Skeletal muscle satellite cell (primary cell): ENCODE measurements at regions not wholly inside any gene's neighbourhood (a gene's known extent, or its start where the extent isn't known, plus 50 kb on each side); places are given as distances from the start of the nearest gene placed in this dataset.

ENCODE experiments used
- H3K27me3 ChIP-seq: 2 replicates; pipeline ENCODE4 v1.7.0; 2013; ENCODE audit warnings: low read length; ENCODE audit not compliant: control insufficient read depth, insufficient read depth
- H3K36me3 ChIP-seq: 2 replicates; pipeline ENCODE4 v1.7.0; 2013; ENCODE audit warnings: mild to moderate bottlenecking, control low read depth, low read length; ENCODE audit not compliant: insufficient read depth
- H3K4me1 ChIP-seq: 2 replicates; pipeline ENCODE4 v1.7.0; 2013; ENCODE audit warnings: low read length; ENCODE audit not compliant: control insufficient read depth, insufficient read depth
- H3K4me2 ChIP-seq: 2 replicates; pipeline ENCODE4 v1.7.0; 2013; ENCODE audit warnings: mild to moderate bottlenecking, low read length
- H3K4me3 ChIP-seq: 2 replicates; pipeline ENCODE4 v1.7.0; 2013; ENCODE audit warnings: low read length
- H3K9ac ChIP-seq: 2 replicates; pipeline ENCODE4 v1.7.0; 2013; ENCODE audit warnings: mild to moderate bottlenecking, low read depth, low read length, moderate library complexity
- H3K9me3 ChIP-seq: replicated peaks from 2 replicates; pipeline ENCODE4 v1.7.0; 2013; ENCODE audit warnings: mild to moderate bottlenecking, control low read depth, low read length

DNA sequence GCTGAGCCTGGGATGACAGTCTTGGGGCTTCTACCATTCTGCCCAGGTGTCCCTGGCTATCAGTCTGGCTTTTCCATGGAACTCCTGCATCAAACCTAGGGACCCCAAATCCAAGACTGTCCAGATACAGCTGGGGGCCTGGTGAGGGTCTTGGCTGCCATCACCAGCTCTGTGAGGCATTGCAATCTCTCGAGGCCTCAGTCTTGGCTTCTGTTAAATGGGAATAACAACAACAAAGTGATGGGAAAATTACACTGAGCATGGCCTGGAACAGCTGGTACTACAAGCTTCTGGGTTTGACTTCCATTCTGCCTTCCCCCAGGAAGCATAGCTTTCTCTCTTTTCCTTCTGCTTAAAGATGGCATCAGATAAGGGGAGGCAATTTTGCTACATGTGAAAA, 50.0 kb upstream of the LCTL start:
- Histone ChIP-seq H3K9me3 (no peaks in the 10 kb centered on the region), H3K4me1 (peaks cover 14% of the 10 kb centered on the region), H3K27me3 (peaks cover 9% of the 10 kb centered on the region), H3K36me3 (no peaks in the 10 kb centered on the region), H3K4me3 (no peak overlapping the region), H3K9ac (no peak overlapping the region), H3K4me2 (no peak overlapping the region)

DNA sequence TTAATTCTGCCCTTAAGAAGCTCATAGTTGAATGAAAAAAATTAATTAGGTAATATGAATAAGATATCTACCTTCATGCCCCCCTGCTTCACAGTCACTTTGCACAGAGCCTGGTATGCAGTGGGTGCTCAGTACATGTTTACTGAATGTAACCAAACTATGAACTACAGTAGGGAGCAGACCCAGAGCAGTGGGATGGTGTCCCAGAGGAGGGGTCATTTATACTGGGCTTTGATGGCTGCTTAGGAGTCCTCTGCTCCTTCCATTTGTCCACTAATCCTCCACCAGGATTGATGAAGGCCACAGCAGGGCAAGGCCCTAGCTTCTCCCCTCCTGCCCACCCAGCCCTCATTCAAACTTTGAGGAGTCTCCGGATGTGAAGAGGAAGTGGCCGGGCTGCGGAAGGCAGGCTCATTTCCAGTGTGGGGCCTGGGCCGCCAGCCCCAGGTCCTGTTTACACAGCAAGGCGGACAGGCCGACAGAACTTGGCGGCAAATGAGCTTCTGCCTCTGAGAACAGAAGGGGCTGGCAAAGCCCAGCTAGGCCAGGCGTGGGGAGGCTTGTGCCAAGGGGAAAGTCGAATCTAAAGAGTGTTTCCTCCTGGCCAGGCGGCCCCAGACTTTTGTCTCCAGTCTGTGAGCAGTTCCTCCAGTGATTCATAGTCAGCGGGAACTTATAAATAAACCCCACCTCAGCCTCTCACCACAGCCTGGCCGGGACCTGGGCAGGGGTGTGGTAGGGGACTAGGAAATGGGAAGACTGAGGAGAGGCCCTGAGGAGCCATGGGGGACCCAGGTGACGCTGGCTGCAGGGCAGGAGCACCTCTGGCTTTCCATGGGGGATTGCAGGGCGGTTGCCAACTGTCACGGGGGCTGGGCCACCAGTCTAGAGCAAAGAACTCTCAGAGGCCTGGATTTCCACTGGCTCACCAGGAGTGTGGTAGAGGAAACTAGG, 51.6 kb upstream of the LCTL start:
- Histone ChIP-seq H3K27me3 (peaks cover 6% of the 10 kb centered on the region), H3K9me3 (no peaks in the 10 kb centered on the region), H3K4me1 (peaks cover 23% of the 10 kb centered on the region), H3K4me3 (no peak overlapping the region), H3K36me3 (no peaks in the 10 kb centered on the region), H3K4me2 (no peak overlapping the region), H3K9ac (peak overlapping the region; percentile 64)

DNA sequence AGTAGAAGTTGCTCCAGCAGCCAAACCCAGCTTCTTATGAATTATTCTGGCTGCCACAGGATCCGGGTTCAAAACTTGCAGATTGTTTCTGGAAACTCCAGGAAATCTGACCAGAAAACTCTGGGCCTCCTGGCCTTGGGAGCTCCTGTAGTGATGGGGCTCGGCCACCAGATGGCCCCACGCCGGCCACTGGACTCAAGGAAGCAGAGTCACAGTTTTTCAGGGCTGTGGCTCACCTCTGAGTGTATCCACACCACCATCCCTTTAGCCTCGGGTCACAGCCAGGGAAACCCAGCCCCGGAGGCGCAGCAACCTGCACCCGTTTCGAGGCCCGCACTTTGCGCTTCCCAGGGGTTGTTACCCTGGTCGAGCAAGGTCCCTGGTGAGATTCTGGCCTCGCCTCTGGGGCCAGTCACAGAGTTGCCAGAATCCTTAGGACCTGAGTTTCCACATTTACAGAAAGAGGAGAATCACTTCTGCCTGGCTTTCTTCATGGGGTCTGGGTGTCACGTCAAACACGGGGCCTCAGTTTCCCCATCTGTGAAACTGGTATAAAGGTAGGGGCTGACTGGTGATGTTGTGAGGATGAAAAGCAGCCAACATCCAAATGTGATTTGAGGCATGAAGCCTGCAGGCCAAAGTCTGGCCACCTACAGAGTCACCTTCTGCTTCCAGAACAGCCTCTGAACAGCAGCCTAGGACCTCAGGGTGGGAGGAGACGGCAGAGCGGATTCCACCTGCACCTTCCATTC, 53.5 kb upstream of the LCTL start:
- Histone ChIP-seq H3K4me3 (no peak overlapping the region), H3K9me3 (no peaks in the 10 kb centered on the region), H3K4me1 (peaks cover 31% of the 10 kb centered on the region), H3K36me3 (no peaks in the 10 kb centered on the region), H3K27me3 (no peaks in the 10 kb centered on the region), H3K9ac (no peak overlapping the region), H3K4me2 (no peak overlapping the region)

DNA sequence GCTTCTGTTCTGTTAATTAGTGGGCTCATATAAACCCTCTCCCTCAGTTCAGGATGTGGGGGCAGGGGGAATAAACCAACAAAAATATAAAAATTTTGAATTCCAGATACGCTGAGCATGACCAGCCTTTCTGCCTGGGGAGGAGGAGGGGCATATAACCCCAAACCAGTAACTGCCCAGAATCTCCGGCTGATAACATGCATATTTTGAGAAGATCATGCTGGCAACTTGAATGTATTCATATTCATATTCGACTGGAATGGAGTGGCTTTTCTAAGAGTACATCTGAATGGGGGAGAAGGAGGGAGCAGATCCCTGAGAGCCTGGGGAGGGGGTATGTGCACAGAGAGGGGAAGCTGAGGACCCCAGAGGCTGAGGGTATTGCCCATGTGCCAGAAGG, 54.5 kb upstream of the LCTL start:
- no peaks in the 10 kb centered on the region for H3K9me3 ChIP-seq
- H3K4me2 ChIP-seq: no peak overlapping the region
- H3K4me3 ChIP-seq: no peak overlapping the region
- no peaks in the 10 kb centered on the region for H3K36me3 ChIP-seq
- no peak overlapping the region for H3K9ac ChIP-seq
- peaks cover 31% of the 10 kb centered on the region for H3K4me1 ChIP-seq
- no peaks in the 10 kb centered on the region for H3K27me3 ChIP-seq

DNA sequence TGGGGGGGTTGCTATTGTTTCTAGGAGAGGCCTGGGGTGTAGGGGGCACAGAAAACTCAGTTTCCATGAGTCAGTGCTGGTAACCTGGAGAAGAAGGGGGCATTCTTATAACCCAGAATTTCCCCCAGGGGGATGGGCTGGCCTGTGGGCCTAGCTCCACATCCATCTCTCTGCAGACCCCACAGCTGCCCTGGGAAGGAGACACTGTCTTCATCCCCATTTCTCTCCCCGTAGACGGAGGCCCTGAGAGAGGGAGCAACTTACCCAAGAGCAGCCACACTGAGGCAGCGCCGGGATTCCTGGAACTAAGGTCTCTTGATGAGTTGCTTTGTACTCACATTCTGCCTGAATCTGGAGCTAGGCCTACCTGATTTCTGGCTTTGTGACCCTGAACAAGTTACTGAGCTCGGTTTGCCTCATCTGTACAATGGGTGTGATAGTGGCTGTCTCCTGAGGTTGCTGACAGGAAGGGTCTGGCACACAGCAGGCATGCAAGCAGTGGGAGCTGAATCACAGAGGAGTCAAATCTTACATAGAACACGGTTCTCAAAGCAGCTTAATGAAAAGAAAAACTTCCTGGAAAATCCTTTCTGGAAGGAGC, 55.0 kb upstream of the LCTL start:
- Histone ChIP-seq H3K4me3 (no peak overlapping the region), H3K36me3 (no peaks in the 10 kb centered on the region), H3K9me3 (no peaks in the 10 kb centered on the region), H3K9ac (no peak overlapping the region), H3K27me3 (no peaks in the 10 kb centered on the region), H3K4me1 (peaks cover 31% of the 10 kb centered on the region), H3K4me2 (no peak overlapping the region)

DNA sequence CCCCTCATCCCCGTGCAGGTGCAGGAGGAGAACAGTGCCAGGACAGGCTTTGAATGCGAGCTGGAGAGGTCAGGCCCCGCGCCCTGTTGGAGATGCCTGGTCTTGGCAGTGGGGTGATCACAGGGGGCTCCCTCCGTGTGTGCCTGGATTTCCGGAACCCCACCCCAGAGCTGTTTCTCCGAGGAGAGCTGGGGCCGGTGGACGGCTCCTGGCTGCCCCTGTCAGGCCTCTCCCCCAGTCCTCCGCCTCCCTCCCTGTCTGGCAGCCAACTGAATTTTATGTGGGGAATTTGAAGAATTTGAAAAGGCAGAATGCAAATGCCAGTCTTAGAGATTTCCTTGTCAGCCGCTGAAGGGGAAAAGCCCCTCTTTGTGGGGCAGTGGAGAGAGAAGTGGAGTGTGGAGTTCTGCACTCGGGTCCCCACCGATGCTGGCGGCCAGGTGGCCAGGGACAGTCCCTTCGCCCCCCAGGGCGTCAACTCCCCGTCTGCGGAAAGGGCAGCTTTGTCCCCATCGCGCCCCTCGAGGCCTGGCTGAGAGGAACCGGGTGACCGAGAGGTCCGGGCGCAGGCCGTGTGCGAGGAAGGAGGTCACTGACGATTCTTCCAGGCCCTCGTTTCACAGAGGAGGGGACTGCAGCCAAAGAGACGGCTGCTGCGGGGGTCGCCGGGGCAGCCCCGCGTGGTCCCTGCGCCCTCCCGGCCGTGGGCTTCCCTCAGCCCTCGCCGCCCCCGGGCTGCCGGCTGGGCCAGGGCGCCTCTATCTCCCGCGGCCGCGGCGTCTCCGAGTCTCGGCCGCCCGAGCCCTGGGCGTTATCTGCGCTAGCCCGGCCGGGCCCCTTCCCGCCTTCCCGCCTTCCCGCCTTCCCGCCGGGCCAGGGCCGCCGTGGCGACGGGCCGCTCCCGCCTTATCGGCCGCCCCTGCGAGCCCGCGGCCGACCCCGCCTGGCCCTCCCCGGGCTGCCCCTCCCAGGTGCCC, 56.0 kb upstream of the LCTL start:
- Histone ChIP-seq H3K9me3 (no peaks in the 10 kb centered on the region), H3K36me3 (no peaks in the 10 kb centered on the region), H3K9ac (peak overlapping the region; percentile 42), H3K27me3 (no peaks in the 10 kb centered on the region), H3K4me2 (peak overlapping the region; percentile 75), H3K4me1 (peaks cover 31% of the 10 kb centered on the region), H3K4me3 (peak overlapping the region; percentile 52)

DNA sequence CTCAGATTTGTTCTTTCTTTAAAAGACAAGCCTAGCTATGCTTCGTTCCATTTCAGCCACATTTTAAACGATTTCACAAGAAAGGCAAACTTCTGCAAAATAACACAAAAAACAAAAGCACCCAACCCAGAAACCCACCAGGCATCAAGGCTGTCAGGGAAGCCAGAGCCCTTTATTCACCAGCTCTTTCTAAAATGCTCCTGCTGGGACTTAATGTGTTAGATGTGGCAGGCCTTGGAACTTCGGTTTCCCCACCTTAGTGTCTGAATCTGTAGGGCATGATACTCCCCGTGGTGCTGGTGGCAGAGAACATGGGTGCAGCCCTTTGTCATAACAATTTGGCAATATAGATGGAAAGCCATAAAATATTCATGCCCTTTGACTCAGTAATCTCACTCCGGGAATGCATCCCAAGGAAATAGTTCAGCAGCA, 56.8 kb upstream of the LCTL start:
- H3K9ac ChIP-seq: no peak overlapping the region
- no peak overlapping the region for H3K4me3 ChIP-seq
- H3K9me3 ChIP-seq: no peaks in the 10 kb centered on the region
- no peak overlapping the region for H3K4me2 ChIP-seq
- peaks cover 24% of the 10 kb centered on the region for H3K4me1 ChIP-seq
- H3K27me3 ChIP-seq: no peaks in the 10 kb centered on the region
- H3K36me3 ChIP-seq: no peaks in the 10 kb centered on the region

DNA sequence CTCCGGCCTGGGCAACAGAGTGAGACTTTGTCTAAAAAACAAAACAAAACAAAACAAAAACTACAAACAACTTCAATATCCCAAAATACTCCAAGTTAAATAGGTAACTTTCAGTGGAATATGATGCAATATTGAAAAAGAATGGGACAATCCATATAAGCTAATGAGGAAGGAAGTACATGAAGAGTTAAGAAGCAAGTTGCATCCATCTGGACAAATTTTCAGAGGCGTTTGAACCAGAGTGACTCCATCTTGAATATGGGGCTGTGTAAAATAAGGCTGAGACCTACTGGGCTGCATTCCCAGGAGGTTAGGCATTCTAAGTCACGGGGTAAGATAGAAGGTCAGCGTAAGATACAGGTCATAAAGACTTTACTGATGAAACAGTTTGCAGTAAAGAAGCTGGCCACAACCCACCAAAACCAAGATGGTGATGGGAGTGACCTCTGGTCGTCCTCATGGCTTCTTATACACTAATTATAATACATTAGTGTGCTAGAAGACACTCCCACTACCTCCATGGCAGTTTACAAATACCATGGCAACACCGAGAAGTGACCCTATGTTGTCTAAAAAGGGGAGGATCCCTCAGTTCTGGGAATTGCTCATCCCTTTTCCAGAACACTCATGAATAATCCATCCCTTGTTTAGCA, 58.1 kb upstream of the LCTL start:
- no peaks in the 10 kb centered on the region for H3K9me3 ChIP-seq

DNA sequence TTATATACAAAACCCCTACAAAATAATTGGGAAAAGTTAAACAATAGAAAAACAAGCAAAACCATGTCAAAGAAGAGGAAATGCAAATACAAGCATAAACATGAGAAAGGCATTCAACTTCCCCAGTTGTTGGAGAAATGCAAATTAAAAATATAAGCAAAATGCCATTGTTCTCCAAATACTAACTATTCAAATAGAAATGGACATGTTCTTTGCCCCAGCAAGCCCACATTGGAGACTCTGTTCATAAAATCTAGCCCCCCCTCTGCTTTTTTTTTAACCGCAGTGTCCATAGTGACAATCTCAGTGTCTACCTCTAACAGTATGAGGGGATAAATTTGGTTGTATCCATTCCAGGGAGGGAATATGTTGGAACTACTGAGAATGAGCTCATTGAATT, 59.7 kb upstream of the LCTL start:
- peaks cover 17% of the 10 kb centered on the region for H3K4me1 ChIP-seq
- no peak overlapping the region for H3K9ac ChIP-seq
- no peak overlapping the region for H3K4me2 ChIP-seq
- no peaks in the 10 kb centered on the region for H3K9me3 ChIP-seq
- H3K36me3 ChIP-seq: no peaks in the 10 kb centered on the region
- H3K4me3 ChIP-seq: no peak overlapping the region
- peaks cover 4% of the 10 kb centered on the region for H3K27me3 ChIP-seq

More for the DNA sequence above, 58.1 kb upstream of the LCTL start:
- Histone ChIP-seq H3K4me3 (no peak overlapping the region), H3K27me3 (peaks cover 1% of the 10 kb centered on the region), H3K9ac (no peak overlapping the region), H3K36me3 (no peaks in the 10 kb centered on the region), H3K4me2 (no peak overlapping the region), H3K4me1 (peaks cover 21% of the 10 kb centered on the region)

DNA sequence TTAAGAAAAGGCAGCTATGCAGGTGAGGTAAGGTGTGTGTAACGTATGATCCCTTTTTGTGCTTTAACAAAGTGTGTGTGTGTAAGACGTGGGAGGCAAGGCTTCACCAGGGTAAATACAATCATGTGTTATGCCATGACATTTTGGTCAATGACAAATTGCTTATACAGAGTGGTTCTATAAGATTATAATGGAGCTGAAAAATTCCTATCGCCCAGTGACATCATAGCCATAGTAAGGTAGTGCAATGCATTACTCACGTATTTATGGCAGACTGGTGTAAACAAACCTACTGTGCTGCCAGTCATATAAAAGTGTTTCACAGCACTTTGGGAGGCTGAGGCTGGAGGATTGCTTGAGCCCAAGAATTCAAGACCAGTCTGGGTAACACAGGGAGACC, 60.2 kb upstream of the LCTL start:
- Histone ChIP-seq H3K36me3 (no peaks in the 10 kb centered on the region), H3K4me2 (no peak overlapping the region), H3K4me1 (peaks cover 17% of the 10 kb centered on the region), H3K4me3 (no peak overlapping the region), H3K9me3 (no peaks in the 10 kb centered on the region), H3K9ac (no peak overlapping the region), H3K27me3 (peaks cover 4% of the 10 kb centered on the region)
